ENCODE measurements at regions not wholly inside any gene's neighbourhood (a gene's known extent, or its start where the extent isn't known, plus 50 kb on each side); places are given as distances from the start of the nearest gene placed in this dataset.

- 82% methylated on average over 2 of the region's 2 CpGs for WGBS
- Histone ChIP-seq H3K4me3 (ENCODE audit: low read depth in 1 of 3, low read length in 3 of 3) (no peak overlapping the region), H3K27me3 (ENCODE audit: control insufficient read depth in 4 of 4, insufficient read depth in 4 of 4, low read length in 3 of 4) (no peaks in the 10 kb centered on the region), H3K9me3 (ENCODE audit: control insufficient read depth in 4 of 4, low read length in 3 of 4) (no peaks in the 10 kb centered on the region), H3K36me3 (ENCODE audit: control insufficient read depth in 4 of 4, insufficient read depth in 3 of 4, low read depth in 1 of 4, low read length in 3 of 4) (no peaks in the 10 kb centered on the region), H3K9ac (ENCODE audit: low read depth in 1 of 2, low read length in 2 of 2) (no peak overlapping the region), H3K4me1 (ENCODE audit: control insufficient read depth in 4 of 4, insufficient read depth in 4 of 4, low read length in 3 of 4) (no peaks in the 10 kb centered on the region), H3K27ac (ENCODE audit: low read depth in 1 of 2, low read length in 2 of 2) (no peak overlapping the region)
- TF ChIP-seq HNF4A (conservative IDR thresholded peaks at IDR 0.05) (no peak), JUND (IDR thresholded peaks at IDR 0.05) (no peak), REST (IDR thresholded peaks at IDR 0.05) (no peak), ATF3 (IDR thresholded peaks at IDR 0.05) (no peak), YY1 (IDR thresholded peaks at IDR 0.05) (no peak), SP1 (IDR thresholded peaks at IDR 0.05) (no peak), TAF1 (conservative IDR thresholded peaks at IDR 0.05) (no peak), FOXA1 (IDR thresholded peaks at IDR 0.05) (no peak), HNF4G (IDR thresholded peaks at IDR 0.05) (no peak), ZBTB33 (IDR thresholded peaks at IDR 0.05) (no peak), CTCF (IDR thresholded peaks at IDR 0.05; ENCODE audit: low read depth, low read length, missing input control) (no peak), FOXA2 (IDR thresholded peaks at IDR 0.05) (no peak), NR2F2 (IDR thresholded peaks at IDR 0.05) (no peak), MAX (IDR thresholded peaks at IDR 0.05) (no peak), EGR1 (IDR thresholded peaks at IDR 0.05; ENCODE audit: low read depth in 2 of 2) (no peak), GABPA (IDR thresholded peaks at IDR 0.05 in 1 of 2, conservative IDR thresholded peaks at IDR 0.05 in 1 of 2) (no peak), RAD21 (IDR thresholded peaks at IDR 0.05) (no peak)
- DNase-seq (ENCODE audit: low spot score), result no peak
Measured at GRCh38 chr3:124172283-124172682, 180.4 kb upstream of the ROPN1 start.

- Histone ChIP-seq H3K4me3 (ENCODE audit: low read depth in 1 of 3, low read length in 3 of 3) (no peak overlapping the region), H3K9me3 (ENCODE audit: control insufficient read depth in 4 of 4, low read length in 3 of 4) (no peaks in the 10 kb centered on the region), H3K27me3 (ENCODE audit: control insufficient read depth in 4 of 4, insufficient read depth in 4 of 4, low read length in 3 of 4) (no peaks in the 10 kb centered on the region), H3K27ac (ENCODE audit: low read depth in 1 of 2, low read length in 2 of 2) (no peak overlapping the region), H3K4me1 (ENCODE audit: control insufficient read depth in 4 of 4, insufficient read depth in 4 of 4, low read length in 3 of 4) (no peaks in the 10 kb centered on the region), H3K36me3 (ENCODE audit: control insufficient read depth in 4 of 4, insufficient read depth in 3 of 4, low read depth in 1 of 4, low read length in 3 of 4) (no peaks in the 10 kb centered on the region), H3K9ac (ENCODE audit: low read depth in 1 of 2, low read length in 2 of 2) (no peak overlapping the region)
- no peak for DNase-seq (ENCODE audit: low spot score)
- TF ChIP-seq FOXA1 (IDR thresholded peaks at IDR 0.05) (no peak), MAX (IDR thresholded peaks at IDR 0.05) (no peak), REST (IDR thresholded peaks at IDR 0.05) (no peak), EGR1 (IDR thresholded peaks at IDR 0.05; ENCODE audit: low read depth in 2 of 2) (no peak), RXRA (IDR thresholded peaks at IDR 0.05) (no peak), FOXA2 (IDR thresholded peaks at IDR 0.05) (no peak), TAF1 (conservative IDR thresholded peaks at IDR 0.05) (no peak), JUND (IDR thresholded peaks at IDR 0.05) (no peak), CTCF (IDR thresholded peaks at IDR 0.05; ENCODE audit: low read depth, low read length, missing input control) (no peak)
Measured at GRCh38 chr3:124172816-124173215, 180.9 kb upstream of the ROPN1 start.

All from liver (tissue), 8 donors.